Activated T-helper 17 cell treated with anti-CD3 and anti-CD28 coated beads, Interleukin-2, amount 50 U/mL, for 72 hours (primary cell): ENCODE measurements at regions not wholly inside any gene's neighbourhood (a gene's known extent, or its start where the extent isn't known, plus 50 kb on each side); places are given as distances from the start of the nearest gene placed in this dataset.

Experiments
- ATAC-seq: fragments of 150-1000 bp; cut with Tn5 transposase; replicated peaks from 2 replicates; pipeline ENCODE4 v1.10.0; 2021; ENCODE audit warnings: mild to moderate bottlenecking, moderate library complexity
- H3K27ac Mint-ChIP-seq: one replicate; pipeline ENCODE4 v1.8.0; 2022; ENCODE audit warnings: mixed read lengths
- H3K27me3 Mint-ChIP-seq: one replicate; pipeline ENCODE4 v1.8.0; 2022; ENCODE audit warnings: mixed read lengths
- H3K36me3 Mint-ChIP-seq: one replicate; pipeline ENCODE4 v1.8.0; 2022; ENCODE audit warnings: low read depth, mild to moderate bottlenecking, mixed read lengths
- H3K4me1 Mint-ChIP-seq: one replicate; pipeline ENCODE4 v1.8.0; 2022; ENCODE audit warnings: mixed read lengths
- H3K4me3 Mint-ChIP-seq: one replicate; pipeline ENCODE4 v1.8.0; 2022; ENCODE audit warnings: mild to moderate bottlenecking, mixed read lengths
- H3K9me3 Mint-ChIP-seq: one replicate; pipeline ENCODE4 v1.8.0; 2022; ENCODE audit warnings: mixed read lengths

DNA sequence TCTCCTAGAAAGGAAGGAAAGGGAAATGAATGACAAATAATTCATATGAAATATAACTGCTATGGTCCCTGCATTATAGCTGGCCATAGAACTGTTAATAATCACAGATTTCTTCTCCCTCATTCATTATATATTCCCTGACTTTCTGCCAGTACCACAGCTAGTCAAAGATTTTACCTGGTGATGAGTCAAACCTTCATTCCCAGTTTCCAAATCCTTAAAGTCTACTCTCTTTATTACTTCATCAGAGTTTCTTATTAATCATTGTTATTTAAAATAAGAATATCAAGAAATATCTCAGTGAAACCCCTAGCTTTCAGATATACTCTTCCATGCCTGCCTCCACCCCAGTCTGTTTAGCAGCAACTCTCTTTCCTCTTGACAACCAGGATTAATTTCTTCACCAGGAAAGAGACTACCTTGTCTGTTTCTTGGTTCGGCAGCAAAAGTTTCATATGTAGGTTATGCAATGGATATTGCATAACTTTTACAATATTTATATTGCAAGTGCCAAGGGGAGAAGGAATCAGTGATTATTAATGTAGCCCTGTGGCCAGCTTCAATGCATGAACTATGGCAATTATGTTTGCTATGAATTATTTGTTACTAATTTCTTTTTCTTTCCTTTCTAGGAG, 533.8 kb downstream of the FBXO15 start:
- no peak for ATAC-seq
- H3K27me3 Mint-ChIP-seq = no peaks in the 10 kb centered on the region
- H3K36me3 Mint-ChIP-seq = no peaks in the 10 kb centered on the region
- no peaks in the 10 kb centered on the region for H3K4me1 Mint-ChIP-seq
- H3K9me3 Mint-ChIP-seq = peaks cover 9% of the 10 kb centered on the region
- H3K27ac Mint-ChIP-seq = no peak overlapping the region
- H3K4me3 Mint-ChIP-seq = no peak overlapping the region

DNA sequence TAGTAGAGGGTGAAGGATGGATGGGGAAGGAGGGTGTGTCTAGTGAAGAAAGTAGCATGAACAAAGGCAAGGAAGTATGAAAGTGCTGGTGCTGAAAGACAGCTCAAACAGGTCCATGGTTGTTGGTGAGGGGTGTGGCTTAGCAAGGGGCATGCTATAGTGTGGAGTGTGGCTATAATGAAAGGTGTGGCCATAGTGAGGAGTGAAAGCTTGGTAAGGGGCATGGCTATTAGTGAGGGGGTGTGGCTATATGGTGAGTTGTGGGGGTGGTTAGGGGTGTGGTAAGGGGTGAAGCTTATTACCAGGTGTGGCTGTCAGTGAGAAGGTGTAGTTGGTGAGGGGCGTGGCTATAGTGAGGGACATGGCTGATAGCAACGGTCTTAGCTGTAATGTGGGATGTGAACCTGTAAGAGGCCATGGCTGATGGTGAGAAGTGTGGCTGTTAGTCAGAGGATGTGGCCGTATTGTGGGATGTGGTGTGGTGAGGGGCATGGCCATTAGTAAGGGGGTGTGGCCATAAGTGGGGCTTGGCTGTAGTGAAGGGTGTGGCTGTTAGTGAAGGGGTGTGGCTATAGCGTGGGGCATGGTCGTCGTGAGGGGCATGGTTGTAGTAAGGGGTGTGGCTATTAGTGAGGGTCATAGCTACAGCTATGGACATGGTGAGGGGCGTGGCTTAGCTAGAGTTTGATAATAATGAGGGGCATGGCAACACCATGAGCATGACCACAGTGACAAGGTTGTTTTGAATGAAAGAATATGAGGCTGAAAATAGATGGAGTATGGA, 549.6 kb downstream of the FBXO15 start:
- H3K4me3 Mint-ChIP-seq = no peak overlapping the region
- H3K27me3 Mint-ChIP-seq = no peaks in the 10 kb centered on the region
- no peak for ATAC-seq
- H3K36me3 Mint-ChIP-seq = no peaks in the 10 kb centered on the region
- no peak overlapping the region for H3K27ac Mint-ChIP-seq
- no peaks in the 10 kb centered on the region for H3K4me1 Mint-ChIP-seq
- H3K9me3 Mint-ChIP-seq = peaks cover 4% of the 10 kb centered on the region

DNA sequence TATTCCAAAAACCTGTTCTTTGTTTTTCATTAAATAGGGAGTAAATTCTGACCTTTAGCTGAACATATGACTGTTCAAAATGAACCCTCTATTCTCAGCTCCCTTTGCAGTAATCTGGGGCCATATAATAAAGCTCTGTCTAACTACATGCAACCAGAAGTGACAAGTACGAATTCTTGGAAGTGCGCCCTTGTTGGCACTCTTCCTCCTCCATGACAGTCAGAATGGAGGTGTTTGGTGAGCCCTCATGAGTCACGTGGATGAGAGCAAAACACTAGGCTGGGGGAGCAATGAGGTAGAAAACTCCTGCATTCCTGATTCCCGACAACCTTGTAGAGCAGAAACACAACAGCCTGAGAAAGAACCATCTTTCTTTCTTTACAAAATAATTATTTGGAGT, 552.9 kb downstream of the FBXO15 start:
- ATAC-seq = no peak
- peaks cover 8% of the 10 kb centered on the region for H3K9me3 Mint-ChIP-seq
- no peaks in the 10 kb centered on the region for H3K27me3 Mint-ChIP-seq
- H3K4me1 Mint-ChIP-seq = no peaks in the 10 kb centered on the region
- no peaks in the 10 kb centered on the region for H3K36me3 Mint-ChIP-seq
- H3K27ac Mint-ChIP-seq = no peak overlapping the region
- no peak overlapping the region for H3K4me3 Mint-ChIP-seq

DNA sequence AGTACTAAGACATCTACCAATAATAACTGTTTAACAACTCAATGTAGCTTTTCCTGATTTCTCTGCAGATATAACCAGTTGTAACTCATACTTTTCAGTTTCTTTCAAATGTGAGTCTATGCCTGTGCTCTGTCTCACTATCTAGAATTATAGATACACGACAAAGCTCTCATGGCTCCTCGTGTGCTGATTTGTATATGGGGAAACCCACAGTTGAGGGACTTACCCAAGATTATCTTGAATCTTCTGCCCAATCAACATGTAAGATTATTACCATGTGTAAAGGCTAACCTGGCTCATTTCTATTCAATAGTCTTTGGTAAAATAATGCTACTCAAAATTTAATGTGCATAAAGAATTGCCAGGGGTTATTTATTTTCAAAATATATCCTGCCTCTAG, 554.4 kb downstream of the FBXO15 start:
- H3K27me3 Mint-ChIP-seq = no peaks in the 10 kb centered on the region

DNA sequence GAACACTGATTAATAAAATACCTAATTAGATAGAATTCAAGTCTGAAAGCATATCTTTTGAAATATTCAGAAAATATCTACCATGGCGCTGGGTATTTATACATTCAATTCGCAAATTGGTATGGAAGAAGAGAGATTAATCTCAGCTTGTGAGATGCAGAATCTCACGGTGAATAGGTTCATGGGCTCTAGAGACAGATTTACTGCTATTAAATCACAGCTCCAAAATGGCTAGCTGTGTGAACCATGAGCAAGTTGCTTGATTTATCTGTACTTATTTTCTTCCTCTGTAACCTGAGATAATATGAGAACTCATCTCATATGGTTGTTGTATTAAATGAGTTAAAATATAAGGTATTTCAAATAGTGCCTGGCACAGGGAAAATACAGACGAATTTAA, 556.7 kb downstream of the FBXO15 start:
- H3K4me1 Mint-ChIP-seq = no peaks in the 10 kb centered on the region
- H3K27me3 Mint-ChIP-seq = no peaks in the 10 kb centered on the region
- peaks cover 4% of the 10 kb centered on the region for H3K9me3 Mint-ChIP-seq
- H3K36me3 Mint-ChIP-seq = no peaks in the 10 kb centered on the region
- H3K27ac Mint-ChIP-seq = no peak overlapping the region
- H3K4me3 Mint-ChIP-seq = no peak overlapping the region
- ATAC-seq = no peak

More for the DNA sequence above, 554.4 kb downstream of the FBXO15 start:
- H3K9me3 Mint-ChIP-seq = peaks cover 8% of the 10 kb centered on the region
- H3K4me1 Mint-ChIP-seq = no peaks in the 10 kb centered on the region
- no peak for ATAC-seq
- H3K27ac Mint-ChIP-seq = no peak overlapping the region
- H3K36me3 Mint-ChIP-seq = no peaks in the 10 kb centered on the region
- H3K4me3 Mint-ChIP-seq = no peak overlapping the region

DNA sequence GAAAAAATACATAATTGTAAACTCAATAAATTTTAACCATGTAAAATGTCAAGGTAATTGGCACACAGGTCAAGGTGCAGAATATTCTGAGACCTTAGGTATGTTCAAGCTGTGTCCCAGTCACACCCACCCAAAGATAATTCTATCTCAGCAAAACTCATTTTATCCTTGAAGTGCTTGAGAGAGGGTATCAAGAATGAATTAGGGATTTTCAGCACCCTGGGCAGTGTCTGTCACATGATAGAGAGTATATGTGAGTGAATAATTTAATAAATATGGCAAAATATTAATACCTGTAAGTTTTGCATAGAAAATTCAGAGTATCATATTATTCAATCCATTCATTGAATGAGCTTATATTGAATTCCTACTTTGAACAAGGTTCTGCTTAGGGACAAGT, 567.9 kb downstream of the FBXO15 start:
- ATAC-seq = no peak
- no peak overlapping the region for H3K4me3 Mint-ChIP-seq
- H3K27me3 Mint-ChIP-seq = no peaks in the 10 kb centered on the region
- H3K27ac Mint-ChIP-seq = no peak overlapping the region
- H3K9me3 Mint-ChIP-seq = peaks cover 15% of the 10 kb centered on the region
- no peaks in the 10 kb centered on the region for H3K4me1 Mint-ChIP-seq
- H3K36me3 Mint-ChIP-seq = no peaks in the 10 kb centered on the region

DNA sequence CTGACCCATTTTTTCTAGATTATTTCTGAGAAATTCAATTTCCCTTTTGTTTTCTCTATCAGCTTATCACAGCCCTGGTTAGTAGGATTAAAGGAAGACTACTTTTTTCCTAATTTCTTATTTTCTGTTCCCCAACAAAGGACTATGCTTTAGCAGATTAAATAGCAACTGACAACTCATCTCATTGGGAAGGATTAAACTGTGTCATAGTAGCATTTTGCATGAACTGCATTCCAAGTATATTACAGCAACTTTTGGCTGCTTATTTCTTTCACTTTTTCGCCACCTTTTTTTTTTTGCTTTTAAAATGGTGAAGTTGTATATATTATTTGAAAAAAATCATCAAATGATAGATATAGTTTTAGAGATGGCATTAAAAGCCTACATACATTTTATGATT, 570.3 kb downstream of the FBXO15 start:
- Mint-ChIP-seq H3K4me1 (no peaks in the 10 kb centered on the region), H3K27me3 (no peaks in the 10 kb centered on the region), H3K9me3 (peaks cover 9% of the 10 kb centered on the region), H3K36me3 (no peaks in the 10 kb centered on the region), H3K27ac (no peak overlapping the region), H3K4me3 (no peak overlapping the region)
- no peak for ATAC-seq

DNA sequence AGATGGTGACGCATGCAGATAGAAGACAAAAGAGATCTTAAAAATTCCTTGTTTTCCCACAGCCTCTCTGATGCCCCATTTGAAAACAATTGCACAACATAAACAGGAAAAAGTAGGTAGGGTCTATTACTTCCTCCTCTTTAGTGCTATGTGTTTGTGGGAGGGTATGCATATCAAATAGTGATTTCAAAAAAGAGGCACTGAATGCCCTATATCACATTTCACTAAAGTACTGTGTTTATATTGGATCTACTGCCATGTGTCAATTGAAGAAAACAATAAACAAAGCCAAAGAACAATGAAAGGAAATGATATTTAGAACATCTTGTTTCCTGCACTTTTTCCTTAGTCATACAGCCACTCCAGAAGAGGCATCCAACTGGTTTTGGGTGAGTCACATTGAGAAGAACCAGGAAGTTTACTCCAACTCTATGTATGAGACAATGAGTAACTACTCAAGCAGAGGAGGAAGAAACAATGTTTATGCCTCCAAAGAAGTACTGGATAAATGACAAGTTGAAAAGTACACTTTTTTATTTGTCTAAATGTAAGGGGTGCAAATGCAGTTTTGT, 583.6 kb downstream of the FBXO15 start:
- H3K27ac Mint-ChIP-seq = no peak overlapping the region
- no peak for ATAC-seq
- no peaks in the 10 kb centered on the region for H3K4me1 Mint-ChIP-seq
- no peak overlapping the region for H3K4me3 Mint-ChIP-seq
- H3K9me3 Mint-ChIP-seq = peaks cover 9% of the 10 kb centered on the region
- H3K36me3 Mint-ChIP-seq = no peaks in the 10 kb centered on the region
- H3K27me3 Mint-ChIP-seq = no peaks in the 10 kb centered on the region

DNA sequence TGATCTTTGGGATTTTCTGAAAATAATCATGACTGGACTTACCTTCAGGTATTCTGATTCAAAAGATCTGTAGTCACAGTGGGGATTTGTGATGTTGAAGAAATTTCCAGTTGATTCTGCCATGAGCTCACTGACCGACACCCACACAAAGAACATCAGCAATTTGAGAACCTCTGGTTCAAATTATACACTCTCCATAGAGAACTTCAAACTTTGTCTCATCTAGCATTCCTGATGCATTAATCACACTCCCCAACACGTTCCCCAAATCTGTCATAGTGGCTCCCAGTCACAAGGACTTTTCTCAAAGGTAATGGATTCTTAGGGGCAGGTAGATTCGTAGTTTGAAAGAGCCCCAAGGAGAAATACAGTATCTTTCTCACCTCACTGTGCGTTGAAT, 584.3 kb downstream of the FBXO15 start:
- peaks cover 10% of the 10 kb centered on the region for H3K9me3 Mint-ChIP-seq
- no peaks in the 10 kb centered on the region for H3K36me3 Mint-ChIP-seq
- no peak overlapping the region for H3K27ac Mint-ChIP-seq
- no peaks in the 10 kb centered on the region for H3K4me1 Mint-ChIP-seq
- no peaks in the 10 kb centered on the region for H3K27me3 Mint-ChIP-seq
- no peak overlapping the region for H3K4me3 Mint-ChIP-seq
- no peak for ATAC-seq

DNA sequence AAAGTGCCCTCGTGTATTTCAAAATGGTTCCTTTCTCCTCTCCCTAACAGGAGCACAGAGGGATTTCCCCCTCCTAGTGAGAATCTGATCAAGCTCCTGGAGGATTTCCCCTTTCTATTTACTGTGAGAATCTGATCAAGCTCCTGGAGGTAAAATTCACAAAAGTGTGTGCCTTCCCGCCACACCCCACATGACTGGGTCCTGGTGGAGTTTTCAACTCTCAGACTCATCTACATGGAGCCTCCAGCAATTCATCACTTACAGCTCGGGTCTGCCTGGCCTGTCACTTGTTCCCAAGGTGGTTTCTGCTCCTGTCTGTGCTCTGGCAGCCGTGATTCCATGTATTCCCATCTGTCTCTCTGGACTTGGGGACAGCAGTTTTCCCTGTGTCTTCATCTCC, 590.7 kb downstream of the FBXO15 start:
- no peak overlapping the region for H3K4me3 Mint-ChIP-seq
- ATAC-seq = no peak
- H3K4me1 Mint-ChIP-seq = no peaks in the 10 kb centered on the region
- H3K9me3 Mint-ChIP-seq = peaks cover 9% of the 10 kb centered on the region
- no peaks in the 10 kb centered on the region for H3K36me3 Mint-ChIP-seq
- no peaks in the 10 kb centered on the region for H3K27me3 Mint-ChIP-seq
- H3K27ac Mint-ChIP-seq = no peak overlapping the region

DNA sequence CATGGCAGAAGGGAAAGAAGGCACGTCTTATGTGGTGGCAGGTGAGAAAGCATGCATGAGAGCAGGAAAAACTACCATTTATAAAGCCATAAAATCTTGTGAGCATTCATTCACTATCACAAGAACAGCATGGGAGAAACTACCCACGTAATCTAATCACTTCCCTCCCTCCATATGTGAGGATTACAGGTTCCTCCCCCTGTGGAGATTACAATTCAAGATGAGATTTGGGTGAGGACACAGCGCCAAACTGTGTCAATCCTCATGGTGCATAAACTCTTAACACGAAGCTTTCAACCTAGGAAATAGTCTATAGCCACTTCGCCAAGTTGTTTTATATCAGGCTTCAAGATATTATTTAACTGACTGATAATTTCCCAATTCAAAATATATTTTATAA, 595.5 kb downstream of the FBXO15 start:
- no peak for ATAC-seq
- H3K27ac Mint-ChIP-seq = no peak overlapping the region

DNA sequence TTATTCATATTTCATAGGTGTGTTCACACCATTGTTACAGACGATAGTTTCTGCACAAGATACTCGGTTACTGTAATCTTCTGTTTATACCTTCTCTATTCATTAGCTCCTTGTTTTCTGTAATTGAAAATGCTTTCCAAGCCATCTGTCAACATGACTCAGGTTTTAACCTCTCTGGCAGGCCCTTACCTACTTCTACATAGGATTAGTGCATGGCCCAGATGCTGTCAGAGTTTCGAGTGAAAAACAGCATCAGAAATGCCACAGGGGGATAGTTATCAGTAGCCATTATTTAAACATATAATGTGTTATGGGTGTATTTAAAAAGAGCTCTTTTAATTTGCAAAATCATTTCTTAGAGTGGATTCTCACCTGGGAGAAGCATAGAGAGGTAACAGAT, 596.4 kb downstream of the FBXO15 start:
- no peaks in the 10 kb centered on the region for H3K27me3 Mint-ChIP-seq
- no peak for ATAC-seq
- H3K4me1 Mint-ChIP-seq = no peaks in the 10 kb centered on the region
- H3K4me3 Mint-ChIP-seq = no peak overlapping the region
- H3K27ac Mint-ChIP-seq = no peak overlapping the region
- peaks cover 9% of the 10 kb centered on the region for H3K9me3 Mint-ChIP-seq
- H3K36me3 Mint-ChIP-seq = no peaks in the 10 kb centered on the region

More for the DNA sequence above, 595.5 kb downstream of the FBXO15 start:
- H3K27me3 Mint-ChIP-seq = no peaks in the 10 kb centered on the region
- H3K36me3 Mint-ChIP-seq = no peaks in the 10 kb centered on the region
- no peaks in the 10 kb centered on the region for H3K4me1 Mint-ChIP-seq
- no peak overlapping the region for H3K4me3 Mint-ChIP-seq
- H3K9me3 Mint-ChIP-seq = peaks cover 9% of the 10 kb centered on the region

DNA sequence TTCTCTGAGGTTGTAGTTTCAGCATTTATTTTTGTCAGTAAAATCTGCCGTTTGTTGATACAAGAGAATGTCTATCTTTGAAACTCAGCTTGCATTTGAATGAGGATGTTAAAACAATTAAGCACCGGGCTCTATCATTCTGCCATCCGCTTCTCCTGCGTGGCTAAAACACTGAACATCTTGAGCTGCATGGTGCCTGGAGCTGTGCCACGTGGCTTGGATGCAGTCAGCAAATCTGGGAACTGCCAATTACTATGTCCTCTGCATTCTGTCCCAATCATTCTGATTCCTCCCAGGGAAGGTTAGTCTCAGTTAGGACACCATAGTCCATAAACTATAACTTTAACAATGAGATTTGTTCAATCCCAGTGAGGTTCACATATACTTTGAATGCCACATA, 598.4 kb downstream of the FBXO15 start:
- no peak overlapping the region for H3K27ac Mint-ChIP-seq
- H3K9me3 Mint-ChIP-seq = peaks cover 9% of the 10 kb centered on the region
- no peaks in the 10 kb centered on the region for H3K27me3 Mint-ChIP-seq
- no peaks in the 10 kb centered on the region for H3K36me3 Mint-ChIP-seq
- H3K4me3 Mint-ChIP-seq = no peak overlapping the region
- no peaks in the 10 kb centered on the region for H3K4me1 Mint-ChIP-seq
- no peak for ATAC-seq

DNA sequence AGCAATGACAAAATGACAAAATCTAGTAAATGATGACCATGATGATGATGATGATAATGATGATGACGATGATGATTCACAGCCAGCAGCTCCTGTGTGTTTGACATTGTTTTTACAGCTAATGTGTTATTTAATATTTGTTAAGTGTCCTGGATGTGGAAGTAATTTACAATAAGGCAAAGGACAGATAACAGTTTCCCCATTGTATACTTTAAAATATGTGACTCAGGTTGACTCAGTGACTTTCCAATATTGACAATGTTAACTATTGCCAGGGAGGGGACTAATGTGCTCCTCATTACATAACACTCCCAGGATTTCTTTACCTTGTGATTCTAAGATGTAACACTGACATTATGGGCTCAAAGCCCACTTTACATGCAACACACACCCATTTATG, 602.2 kb downstream of the FBXO15 start:
- no peaks in the 10 kb centered on the region for H3K36me3 Mint-ChIP-seq

DNA sequence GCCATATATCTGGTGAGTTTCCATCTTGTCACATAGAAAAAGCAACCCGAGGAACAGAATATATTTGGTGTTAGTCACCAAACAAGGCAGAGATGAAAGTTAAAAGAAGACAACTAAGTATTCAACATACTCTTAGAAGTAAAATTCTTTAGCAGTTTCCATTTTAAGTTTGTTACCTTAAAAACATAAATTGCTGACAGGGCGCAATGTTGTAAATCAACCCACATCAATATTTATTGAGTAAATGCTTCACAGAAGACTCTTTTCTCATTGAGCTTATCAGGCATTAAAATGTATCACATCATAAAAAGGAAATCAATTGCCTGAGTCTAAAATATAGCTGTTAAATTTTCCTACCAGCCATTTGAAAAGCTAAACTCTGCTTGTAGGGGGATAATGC, 603.0 kb downstream of the FBXO15 start:
- Mint-ChIP-seq H3K4me3 (no peak overlapping the region), H3K9me3 (peaks cover 3% of the 10 kb centered on the region), H3K36me3 (no peaks in the 10 kb centered on the region), H3K27me3 (no peaks in the 10 kb centered on the region), H3K4me1 (no peaks in the 10 kb centered on the region), H3K27ac (no peak overlapping the region)
- no peak for ATAC-seq

More for the DNA sequence above, 602.2 kb downstream of the FBXO15 start:
- Mint-ChIP-seq H3K27me3 (no peaks in the 10 kb centered on the region), H3K4me1 (no peaks in the 10 kb centered on the region), H3K27ac (no peak overlapping the region), H3K9me3 (peaks cover 3% of the 10 kb centered on the region), H3K4me3 (no peak overlapping the region)
- no peak for ATAC-seq
